ENCODE measurements at regions not wholly inside any gene's neighbourhood (a gene's known extent, or its start where the extent isn't known, plus 50 kb on each side); places are given as distances from the start of the nearest gene placed in this dataset.
A peak's percentile ranks its signal among the peaks of the same experiment; 100 is the strongest.

GRCh38 chr11:60629399-60629798 is 70.0 kb upstream of the MS4A8 start:
- no peak overlapping the region for H3K27ac ChIP-seq
- intact Hi-C loops (cut with DNase I): no loop called here

GRCh38 chr11:60631944-60632343 is 67.5 kb upstream of the MS4A8 start:
- Histone ChIP-seq H3K4me3 (no peak overlapping the region), H3K9me3 (replicated peaks in 1 of 3) (no peaks in the 10 kb centered on the region), H3K36me3 (replicated peaks in 1 of 2) (no peaks in the 10 kb centered on the region), H3K4me1 (replicated peaks in 1 of 2) (no peaks in the 10 kb centered on the region), H3K27me3 (no peaks in the 10 kb centered on the region), H3K27ac (no peak overlapping the region)
- intact Hi-C loops (cut with DNase I): no loop called here
- no peak for DNase-seq
- TF ChIP-seq POLR2A (IDR thresholded peaks at IDR 0.05): no peak
- TF ChIP-seq CTCF (IDR thresholded peaks at IDR 0.05): no peak
- WGBS, 4 donors: 65 to 85% (median 73%) methylated on average over 1 of the region's 1 CpG

More at GRCh38 chr11:60629399-60629798, 70.0 kb upstream of the MS4A8 start:
- H3K36me3 ChIP-seq (replicated peaks in 1 of 2): no peaks in the 10 kb centered on the region
- no peak for DNase-seq
- H3K4me3 ChIP-seq: no peak overlapping the region
- no peaks in the 10 kb centered on the region for H3K4me1 ChIP-seq (replicated peaks in 1 of 2)
- no peaks in the 10 kb centered on the region for H3K9me3 ChIP-seq (replicated peaks in 1 of 3)
- TF ChIP-seq POLR2A (IDR thresholded peaks at IDR 0.05) (no peak), CTCF (IDR thresholded peaks at IDR 0.05) (no peak)
- no peaks in the 10 kb centered on the region for H3K27me3 ChIP-seq

- DNase-seq: no peak
- Histone ChIP-seq H3K4me3 (no peak overlapping the region), H3K27ac (no peak overlapping the region), H3K27me3 (no peaks in the 10 kb centered on the region), H3K4me1 (replicated peaks in 1 of 2) (no peaks in the 10 kb centered on the region), H3K36me3 (replicated peaks in 1 of 2) (no peaks in the 10 kb centered on the region), H3K9me3 (replicated peaks in 1 of 3) (no peaks in the 10 kb centered on the region)
- 57 to 78% (median 67%) methylated on average over 1 of the region's 1 CpG for WGBS, 4 donors
- TF ChIP-seq CTCF (IDR thresholded peaks at IDR 0.05) (no peak), POLR2A (IDR thresholded peaks at IDR 0.05) (no peak)
- intact Hi-C loops (cut with DNase I): no loop called here
These were observed 65.8 kb upstream of the MS4A8 start for GRCh38 chr11:60633645-60634044.

GRCh38 chr11:60634126-60634525 is 65.3 kb upstream of the MS4A8 start:
- DNase-seq: peak in 1 of 7 donors; percentile 1
- WGBS, 4 donors: 31 to 63% (median 35%) methylated on average over 2 of the region's 2 CpGs
- Histone ChIP-seq H3K27ac (no peak overlapping the region), H3K27me3 (no peaks in the 10 kb centered on the region), H3K4me1 (replicated peaks in 1 of 2) (no peaks in the 10 kb centered on the region), H3K9me3 (replicated peaks in 1 of 3) (no peaks in the 10 kb centered on the region), H3K4me3 (no peak overlapping the region), H3K36me3 (replicated peaks in 1 of 2) (no peaks in the 10 kb centered on the region)
- intact Hi-C loops (cut with DNase I): no loop called here
- TF ChIP-seq POLR2A (IDR thresholded peaks at IDR 0.05): no peak
- peak in 2 of 6 experiments; percentile 12 to 19 for TF ChIP-seq CTCF (IDR thresholded peaks at IDR 0.05)
